Kidney (tissue), 13 donors: ENCODE measurements at regions not wholly inside any gene's neighbourhood (a gene's known extent, or its start where the extent isn't known, plus 50 kb on each side); places are given as distances from the start of the nearest gene placed in this dataset.

Source experiments
- DNase-seq, 5 donors: peaks; one replicate each; pipeline ENCODE4 v3.0.0-alpha.2; 2013 to 2020
- FAIRE-seq: peaks from 2 replicates; lab custom pipeline; 2012; peaks lifted over from hg19 to GRCh38; lab: Jason Lieb, UNC
- H3K27ac ChIP-seq, 2 donors: one replicate each; pipeline ENCODE4 v1.7.0; 2013; ENCODE audit warnings: low read depth in 2 of 2, low read length in 2 of 2, inconsistent platforms in 1 of 2
- H3K27me3 ChIP-seq: one replicate; pipeline ENCODE4 v1.7.1; 2013; ENCODE audit warnings: low read length, inconsistent platforms; ENCODE audit not compliant: control insufficient read depth, insufficient read depth
- H3K36me3 ChIP-seq, 3 donors: one replicate each; pipeline versions ENCODE4 v1.7.0 to v1.7.1; 2013; ENCODE audit warnings: low read length in 3 of 3, control low read depth in 1 of 3, inconsistent platforms in 1 of 3; ENCODE audit not compliant: insufficient read depth in 3 of 3, control insufficient read depth in 2 of 3
- H3K4me1 ChIP-seq, 3 donors: one replicate each; pipeline versions ENCODE4 v1.7.0 to v1.7.1; 2013; ENCODE audit warnings: low read length in 3 of 3, inconsistent platforms in 1 of 3, low read depth in 1 of 3; ENCODE audit not compliant: control insufficient read depth in 2 of 3, insufficient read depth in 2 of 3
- H3K4me3 ChIP-seq, 3 donors: one replicate each; pipeline versions ENCODE4 v1.7.0 to v1.8.1; 2013; ENCODE audit warnings: low read length in 3 of 3, control low read depth in 1 of 3, inconsistent platforms in 1 of 3
- H3K9ac ChIP-seq, 3 donors: one replicate each; pipeline versions ENCODE4 v1.7.0 to v1.7.1; 2013; ENCODE audit warnings: low read length in 3 of 3, control low read depth in 1 of 3, inconsistent platforms in 1 of 3
- H3K9me3 ChIP-seq, 3 donors: one replicate each; pipeline versions ENCODE4 v1.7.0 to v1.7.1; 2013; ENCODE audit warnings: low read length in 3 of 3, control low read depth in 1 of 3, inconsistent platforms in 1 of 3; ENCODE audit not compliant: control insufficient read depth in 2 of 3, insufficient read depth in 1 of 3
- CTCF ChIP-seq: IDR thresholded peaks from 3 replicates; pipeline ENCODE4 v1.5.1; 2012; ENCODE audit warnings: mild to moderate bottlenecking, moderate library complexity, borderline replicate concordance; ENCODE audit not compliant: insufficient read depth; ENCODE audit errors: extremely low read depth
- intact Hi-C: fragments of 100-400 bp; cut with DNase I; formaldehyde crosslinking; loops from one replicate; pipeline ENCODE4 v1.11.1; 2022
- donor health status: control.
- donor health status: control.
- donor health status: control.
- donor health status: control.
- donor health status: control.
- donor health status: DM: yes; HTN: yes; CAD: no.
- donor health status: Normal renal cell carcinoma (clear cell type).

- no peaks in the 10 kb centered on the region for H3K9me3 ChIP-seq
- intact Hi-C loops: no loop called here
- FAIRE-seq (no peak), DNase-seq (no peak)
- H3K27me3 ChIP-seq: no peaks in the 10 kb centered on the region
- no peak for TF ChIP-seq CTCF
- no peak overlapping the region for H3K27ac ChIP-seq
- H3K4me1 ChIP-seq: peaks cover under 1 to 27% (median 26%) of the 10 kb centered on the region in 3 donors
- H3K9ac ChIP-seq: no peak overlapping the region
- H3K36me3 ChIP-seq: no peaks in the 10 kb centered on the region
- H3K4me3 ChIP-seq: no peak overlapping the region
Observed at GRCh38 chr1:39146681-39147080, 57.8 kb upstream of the MACF1 start.

GRCh38 chr1:39147099-39148025, 57.1 kb upstream of the MACF1 start:
- no peak overlapping the region for H3K27ac ChIP-seq
- peaks cover 0 to 22% (median 19%) of the 10 kb centered on the region in 3 donors for H3K4me1 ChIP-seq
- TF ChIP-seq CTCF: no peak
- no peak overlapping the region for H3K9ac ChIP-seq
- FAIRE-seq: no peak
- H3K36me3 ChIP-seq: no peaks in the 10 kb centered on the region
- H3K27me3 ChIP-seq: no peaks in the 10 kb centered on the region
- H3K9me3 ChIP-seq: no peaks in the 10 kb centered on the region
- no peak for DNase-seq
- intact Hi-C loops: no loop called here
- H3K4me3 ChIP-seq: no peak overlapping the region

GRCh38 chr1:39148942-39149341, 55.6 kb upstream of the MACF1 start:
- TF ChIP-seq CTCF: no peak

More at GRCh38 chr1:39148942-39149341, 55.6 kb upstream of the MACF1 start:
- no peaks in the 10 kb centered on the region for H3K27me3 ChIP-seq
- no peak overlapping the region for H3K9ac ChIP-seq
- intact Hi-C loops: no loop called here
- H3K9me3 ChIP-seq: no peaks in the 10 kb centered on the region
- FAIRE-seq: no peak
- H3K36me3 ChIP-seq: no peaks in the 10 kb centered on the region
- DNase-seq: no peak
- no peak overlapping the region for H3K4me3 ChIP-seq
- peaks cover 5 to 25% (median 19%) of the 10 kb centered on the region in 3 donors for H3K4me1 ChIP-seq
- H3K27ac ChIP-seq: no peak overlapping the region
